ENCODE measurements at regions not wholly inside any gene's neighbourhood (a gene's known extent, or its start where the extent isn't known, plus 50 kb on each side); places are given as distances from the start of the nearest gene placed in this dataset.
"Not testable (repeated sequence)": the region's sequence is repeated elsewhere in the genome, so short reads cannot be mapped to it uniquely, and the experiment has no call there.

- DNase-seq (ENCODE audit: low spot score), result no peak
These were observed 61.4 kb downstream of the NXNL2 start for GRCh38 chr9:88596376-88596775.

GRCh38 chr9:88604836-88605511 lies 70.0 kb downstream of the NXNL2 start:
- no peak for DNase-seq (ENCODE audit: low spot score)

- no peak for DNase-seq (ENCODE audit: low spot score)
These were observed 70.8 kb downstream of the NXNL2 start for GRCh38 chr9:88605512-88606362.

DNA sequence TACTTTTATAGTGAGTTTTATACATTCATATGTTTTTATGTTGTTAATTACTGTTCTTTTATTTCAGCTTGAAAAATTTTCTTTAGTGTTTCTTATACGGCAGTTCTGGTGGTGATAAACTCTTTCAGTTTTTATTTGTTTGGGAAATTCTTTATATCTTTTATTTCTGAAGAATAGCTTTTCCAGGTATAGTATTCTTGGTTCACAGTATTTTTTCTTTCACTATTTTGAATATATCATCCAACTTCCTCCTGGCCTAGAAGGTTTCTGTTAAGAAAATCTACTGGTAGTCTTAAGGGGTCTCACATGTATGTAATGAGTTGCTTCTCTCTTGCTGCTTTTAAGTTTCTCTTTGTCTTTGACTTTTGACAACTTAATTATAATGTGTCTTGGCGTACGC lies 79.4 kb downstream of the NXNL2 start:
- DNase-seq (ENCODE audit: low spot score), result no peak

GRCh38 chr9:88623698-88624097 lies 88.7 kb downstream of the NXNL2 start:
- DNase-seq (ENCODE audit: low spot score), result no peak

DNA sequence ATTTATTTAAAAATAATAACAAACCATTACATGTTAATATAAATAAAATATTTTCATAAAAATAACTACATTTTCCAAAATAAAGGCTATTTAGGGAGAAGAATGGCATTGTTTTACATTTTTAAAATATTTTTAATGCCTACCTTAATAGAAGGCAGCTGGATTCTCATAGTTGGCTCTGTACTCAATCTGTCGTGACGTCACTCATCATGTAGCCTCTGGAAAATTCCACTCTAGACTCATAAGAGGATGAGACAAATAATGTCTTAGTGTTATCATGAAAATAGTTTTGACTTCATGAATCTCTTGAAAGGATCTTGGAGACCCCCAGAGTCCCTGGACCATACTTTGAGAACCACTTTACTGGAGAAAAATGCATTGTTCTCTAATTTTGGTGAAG lies 93.1 kb downstream of the NXNL2 start:
- DNase-seq (ENCODE audit: low spot score), result no peak

DNA sequence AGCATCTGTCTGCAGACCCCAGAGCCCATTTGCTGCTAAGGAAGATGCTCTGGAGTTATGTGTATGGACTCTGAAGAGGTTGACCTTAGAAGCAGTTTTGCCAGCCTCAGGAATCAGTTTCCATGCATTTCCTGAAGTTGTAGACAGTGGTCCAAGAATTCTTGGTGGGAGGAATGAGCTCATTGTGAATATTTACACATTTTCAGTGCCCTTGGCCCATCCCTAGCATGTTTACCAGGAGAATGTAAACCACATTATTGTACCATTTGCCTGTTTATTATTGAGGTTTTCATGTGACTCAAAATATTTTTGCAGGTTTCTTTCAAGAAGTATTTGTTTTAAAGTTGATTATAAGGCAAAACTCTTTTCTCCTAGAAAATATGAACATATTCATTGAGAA lies 93.8 kb downstream of the NXNL2 start:
- DNase-seq (ENCODE audit: low spot score), result no peak

GRCh38 chr9:88630574-88630973 lies 95.6 kb downstream of the NXNL2 start:
- not testable (repeated sequence) for DNase-seq (ENCODE audit: low spot score)

DNA sequence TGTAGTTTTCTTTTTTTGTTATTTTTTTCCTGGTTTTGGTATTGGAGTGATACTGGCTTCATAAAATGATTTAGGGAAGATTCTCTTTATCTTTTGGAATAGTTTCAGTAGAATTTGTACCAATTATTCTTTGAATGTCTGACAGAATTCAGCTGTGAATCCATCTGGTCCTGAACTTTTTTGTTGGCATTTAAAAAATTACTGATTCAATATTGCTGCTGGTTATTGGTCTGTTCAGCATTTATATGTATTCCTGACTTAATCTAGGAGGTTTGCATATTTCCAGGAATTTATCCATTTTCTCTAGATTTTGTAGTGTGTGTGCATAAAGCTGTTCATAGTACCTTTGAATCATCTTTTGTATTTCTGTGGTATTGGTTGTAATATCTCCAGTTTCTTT lies 100.2 kb downstream of the NXNL2 start:
- no peak for DNase-seq (ENCODE audit: low spot score)

- no peak for DNase-seq (ENCODE audit: low spot score)
These were observed 106.7 kb downstream of the NXNL2 start for GRCh38 chr9:88641456-88642240.

- DNase-seq (ENCODE audit: low spot score), result no peak
These were observed 107.4 kb downstream of the NXNL2 start for GRCh38 chr9:88642336-88642735.

GRCh38 chr9:88643931-88644330 lies 109.0 kb downstream of the NXNL2 start:
- DNase-seq (ENCODE audit: low spot score), result no peak

GRCh38 chr9:88645172-88645878 lies 110.3 kb downstream of the NXNL2 start:
- DNase-seq (ENCODE audit: low spot score), result no peak

DNA sequence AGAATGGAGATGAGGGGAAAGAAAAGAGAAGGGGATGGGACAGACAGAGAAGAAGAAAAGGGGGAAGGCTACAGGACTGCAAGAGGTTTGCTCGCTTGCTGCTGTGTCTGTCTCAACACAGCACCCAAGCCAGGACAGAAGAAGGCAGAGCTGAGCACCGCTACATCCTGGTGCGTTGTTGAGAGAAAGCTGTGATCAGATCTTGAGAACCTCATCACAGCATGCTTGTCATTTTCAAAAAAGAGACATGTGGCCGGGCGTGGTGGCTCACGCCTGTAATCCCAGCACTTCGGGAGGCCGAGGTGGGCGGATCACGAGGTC lies 110.9 kb downstream of the NXNL2 start:
- DNase-seq (ENCODE audit: low spot score), result no peak

- no peak for DNase-seq (ENCODE audit: low spot score)
These were observed 111.7 kb downstream of the NXNL2 start for GRCh38 chr9:88646539-88647300.

DNA sequence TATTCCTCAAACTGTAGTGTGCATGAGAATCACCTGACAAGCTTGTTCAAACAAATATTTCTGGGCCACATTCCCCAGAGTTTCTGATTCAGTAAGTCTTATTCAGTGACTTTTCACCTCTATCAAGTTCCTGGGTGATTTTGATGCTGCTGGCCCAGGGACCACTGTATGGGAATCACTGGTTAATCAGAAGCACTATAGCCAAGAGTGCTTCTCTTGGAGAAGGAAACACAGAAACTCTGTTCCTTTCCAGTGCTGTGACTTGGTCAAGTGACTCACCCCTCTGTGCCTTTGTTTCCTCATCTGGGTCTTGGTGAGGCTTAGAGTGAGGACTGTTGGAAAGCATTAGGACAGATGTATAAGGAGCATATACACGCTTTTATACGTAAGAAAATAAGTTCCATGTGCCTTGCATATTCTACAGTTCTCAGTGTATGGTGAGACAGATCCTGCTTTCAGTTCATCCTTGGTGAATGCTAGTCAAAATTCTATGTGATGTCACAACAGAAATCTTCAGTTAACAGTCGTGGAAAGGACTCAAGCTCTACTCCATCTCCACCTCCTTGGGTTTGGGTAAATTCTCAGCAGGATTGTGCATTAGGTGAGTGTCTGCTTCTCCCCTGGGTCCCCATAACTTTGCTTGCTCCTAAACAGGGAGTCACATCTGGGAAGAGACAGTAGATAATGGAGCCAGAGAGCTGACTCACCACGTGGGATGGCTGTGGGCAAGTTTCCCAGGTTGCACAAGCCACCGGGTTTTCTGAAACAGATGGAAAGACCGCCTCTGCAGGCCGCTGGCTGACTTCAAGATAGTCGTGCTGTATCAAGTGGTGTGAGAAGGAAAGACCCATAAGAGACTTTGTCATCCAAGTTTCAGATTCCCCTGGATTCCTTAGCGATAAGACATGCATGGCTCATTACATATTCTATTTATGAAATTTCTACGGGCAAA lies 117.0 kb downstream of the NXNL2 start:
- no peak for DNase-seq (ENCODE audit: low spot score)

- DNase-seq (ENCODE audit: low spot score), result no peak
These were observed 117.9 kb downstream of the NXNL2 start for GRCh38 chr9:88652876-88653275.

DNA sequence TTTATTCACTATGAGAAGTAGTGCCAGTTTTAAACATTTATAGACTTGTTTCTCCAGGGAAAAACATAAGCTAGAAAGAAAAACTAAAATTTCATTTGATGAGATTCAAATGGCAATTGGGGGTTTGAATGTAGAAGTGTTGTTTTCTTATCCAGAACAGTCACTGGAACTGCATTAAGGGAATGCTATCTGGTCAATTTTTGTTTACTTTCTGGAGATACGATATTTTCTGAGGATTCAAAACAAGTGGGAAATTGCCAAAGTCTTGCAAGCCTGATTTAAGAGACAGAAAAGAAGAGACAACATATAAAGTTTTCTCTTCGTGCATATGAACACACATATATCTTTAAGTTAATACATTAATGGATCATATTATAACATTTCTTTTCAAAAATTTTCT lies 118.4 kb downstream of the NXNL2 start:
- no peak for DNase-seq (ENCODE audit: low spot score)

GRCh38 chr9:88653911-88654310 lies 118.9 kb downstream of the NXNL2 start:
- no peak for DNase-seq (ENCODE audit: low spot score)

DNA sequence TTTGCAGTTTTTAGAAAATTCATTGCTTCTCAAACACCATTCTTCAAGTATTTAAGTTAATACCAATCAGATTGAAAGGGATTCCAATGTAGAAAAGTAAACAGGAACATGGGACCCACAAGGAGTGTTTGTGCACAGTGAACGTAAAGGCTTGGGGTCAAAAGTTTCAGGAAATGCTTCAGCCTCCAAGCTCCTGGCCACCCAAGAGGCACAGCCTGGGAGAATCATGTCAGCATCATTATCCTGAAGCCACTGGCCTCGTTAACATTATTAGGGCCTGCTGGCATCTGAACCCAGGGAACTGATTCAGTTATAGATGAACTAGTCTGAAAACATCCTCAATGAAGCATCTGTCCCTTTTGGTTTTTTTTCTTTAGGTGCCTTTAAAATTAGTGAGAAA lies 122.9 kb downstream of the NXNL2 start:
- no peak for DNase-seq (ENCODE audit: low spot score)
